Tibial nerve (tissue), 4 donors: ENCODE measurements at regions not wholly inside any gene's neighbourhood (a gene's known extent, or its start where the extent isn't known, plus 50 kb on each side); places are given as distances from the start of the nearest gene placed in this dataset.

Source experiments
- CTCF ChIP-seq, 5 experiments: fragments of 200-600 bp in 3 of 5; fragments of 450-650 bp in 2 of 5; sonication (generic) in 3 of 5; IDR thresholded peaks; one replicate each; pipeline ENCODE4 v1.5.1; 2016 to 2019; ENCODE audit warnings: antibody characterized with exemption in 5 of 5, mild to moderate bottlenecking in 3 of 5, moderate library complexity in 2 of 5
- EP300 ChIP-seq, 2 donors: sonication (generic); formaldehyde crosslinking; IDR thresholded peaks; one replicate each; pipeline ENCODE4 v1.6.1; 2017; ENCODE audit warnings: antibody characterized with exemption in 2 of 2, mild to moderate bottlenecking in 1 of 2
- POLR2A ChIP-seq, 2 donors: fragments of 450-650 bp; IDR thresholded peaks; one replicate each; pipeline ENCODE4 v1.6.1; 2017; ENCODE audit warnings: antibody characterized with exemption in 2 of 2, mild to moderate bottlenecking in 2 of 2, moderate library complexity in 2 of 2

GRCh38 chr1:201622353-201622752 is 83.4 kb downstream of the NAV1 start:
- no peak for TF ChIP-seq POLR2A (IDR thresholded peaks at IDR 0.05)
- TF ChIP-seq CTCF (IDR thresholded peaks at IDR 0.05) = no peak
- TF ChIP-seq EP300 (IDR thresholded peaks at IDR 0.05) = no peak
